ENCODE measurements at regions not wholly inside any gene's neighbourhood (a gene's known extent, or its start where the extent isn't known, plus 50 kb on each side); places are given as distances from the start of the nearest gene placed in this dataset.

DNA sequence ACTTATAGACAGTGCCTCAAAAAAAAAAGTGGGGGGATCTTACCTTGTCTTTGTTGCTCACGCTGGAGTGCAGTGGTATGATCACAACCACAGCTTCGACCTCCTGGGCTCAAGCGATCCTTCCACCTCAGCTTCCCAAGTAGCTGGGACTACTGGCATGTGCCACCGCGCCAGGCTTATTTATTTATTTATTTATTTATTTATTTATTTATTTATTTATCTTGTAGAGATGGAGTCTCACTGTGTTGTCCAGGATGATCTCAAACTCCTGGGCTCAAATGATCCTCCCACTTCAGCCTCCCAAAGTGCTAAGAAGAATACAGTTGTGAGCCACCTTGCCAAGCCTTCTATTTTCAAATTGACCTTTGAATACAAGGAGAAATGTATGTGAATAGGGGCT lies 553.0 kb upstream of the BTBD3 start:
- TF ChIP-seq, protein P1, sequence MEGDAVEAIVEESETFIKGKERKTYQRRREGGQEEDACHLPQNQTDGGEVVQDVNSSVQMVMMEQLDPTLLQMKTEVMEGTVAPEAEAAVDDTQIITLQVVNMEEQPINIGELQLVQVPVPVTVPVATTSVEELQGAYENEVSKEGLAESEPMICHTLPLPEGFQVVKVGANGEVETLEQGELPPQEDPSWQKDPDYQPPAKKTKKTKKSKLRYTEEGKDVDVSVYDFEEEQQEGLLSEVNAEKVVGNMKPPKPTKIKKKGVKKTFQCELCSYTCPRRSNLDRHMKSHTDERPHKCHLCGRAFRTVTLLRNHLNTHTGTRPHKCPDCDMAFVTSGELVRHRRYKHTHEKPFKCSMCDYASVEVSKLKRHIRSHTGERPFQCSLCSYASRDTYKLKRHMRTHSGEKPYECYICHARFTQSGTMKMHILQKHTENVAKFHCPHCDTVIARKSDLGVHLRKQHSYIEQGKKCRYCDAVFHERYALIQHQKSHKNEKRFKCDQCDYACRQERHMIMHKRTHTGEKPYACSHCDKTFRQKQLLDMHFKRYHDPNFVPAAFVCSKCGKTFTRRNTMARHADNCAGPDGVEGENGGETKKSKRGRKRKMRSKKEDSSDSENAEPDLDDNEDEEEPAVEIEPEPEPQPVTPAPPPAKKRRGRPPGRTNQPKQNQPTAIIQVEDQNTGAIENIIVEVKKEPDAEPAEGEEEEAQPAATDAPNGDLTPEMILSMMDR (IDR thresholded peaks at IDR 0.05; ENCODE audit: unreplicated experiment in 3 of 3) = no peak
- peaks cover 22% of the 10 kb centered on the region for H3K9me3 Mint-ChIP-seq
- no peaks in the 10 kb centered on the region for H3K4me1 Mint-ChIP-seq
- no peaks in the 10 kb centered on the region for H3K27me3 Mint-ChIP-seq (ENCODE audit: low read depth)
- H3K36me3 Mint-ChIP-seq (ENCODE audit: low read depth) = no peaks in the 10 kb centered on the region
- H3K27ac Mint-ChIP-seq = no peak overlapping the region
- no peak overlapping the region for H3K4me3 Mint-ChIP-seq

DNA sequence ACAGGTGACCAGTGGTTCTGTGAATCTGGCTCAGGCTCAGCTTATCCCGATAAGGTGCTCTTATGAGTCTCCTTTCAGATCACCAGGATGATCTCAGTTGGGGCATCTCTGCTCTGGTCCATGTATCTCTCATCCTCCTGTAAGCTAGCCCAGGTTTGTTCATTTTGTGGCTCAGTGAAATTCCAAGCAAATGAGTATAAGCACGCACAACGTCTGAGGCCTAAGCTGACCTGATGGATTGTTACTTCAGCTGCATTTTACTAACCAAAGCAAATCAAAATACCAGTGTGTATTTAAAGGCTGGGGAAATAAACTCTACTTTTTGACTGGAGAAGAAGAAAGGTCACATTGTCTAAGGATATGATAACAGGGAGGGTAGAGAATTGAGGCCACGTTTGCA lies 551.0 kb upstream of the BTBD3 start:
- Mint-ChIP-seq H3K36me3 (ENCODE audit: low read depth) (no peaks in the 10 kb centered on the region), H3K4me3 (no peak overlapping the region), H3K27ac (no peak overlapping the region), H3K4me1 (no peaks in the 10 kb centered on the region), H3K27me3 (ENCODE audit: low read depth) (no peaks in the 10 kb centered on the region), H3K9me3 (peaks cover 13% of the 10 kb centered on the region)
- TF ChIP-seq, protein P1 (IDR thresholded peaks at IDR 0.05; ENCODE audit: unreplicated experiment in 3 of 3) = no peak

DNA sequence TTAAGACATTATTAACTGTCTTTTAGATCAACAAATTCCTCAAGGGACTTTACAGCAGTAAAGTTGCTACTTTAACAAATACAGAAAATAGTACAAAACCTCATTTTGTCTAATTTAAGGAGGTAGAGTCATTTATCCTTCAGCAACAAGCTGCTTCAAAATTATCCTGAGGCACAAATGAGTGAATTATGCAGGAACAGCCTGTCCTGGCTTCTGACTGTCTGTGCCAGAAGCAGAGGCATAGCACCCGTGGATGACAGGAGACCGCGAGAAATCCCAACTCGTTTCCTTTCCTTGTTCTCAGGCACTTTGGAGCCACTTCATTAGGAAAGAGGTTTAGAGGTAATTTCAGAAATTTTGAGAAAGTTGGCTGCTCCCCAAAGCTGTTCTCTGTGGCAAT lies 549.2 kb upstream of the BTBD3 start:
- Mint-ChIP-seq H3K27ac (no peak overlapping the region), H3K36me3 (ENCODE audit: low read depth) (no peaks in the 10 kb centered on the region), H3K27me3 (ENCODE audit: low read depth) (no peaks in the 10 kb centered on the region), H3K4me3 (no peak overlapping the region), H3K4me1 (peaks cover 14% of the 10 kb centered on the region), H3K9me3 (peaks cover 3% of the 10 kb centered on the region)
- TF ChIP-seq, protein P1 (IDR thresholded peaks at IDR 0.05; ENCODE audit: unreplicated experiment in 3 of 3) = no peak

DNA sequence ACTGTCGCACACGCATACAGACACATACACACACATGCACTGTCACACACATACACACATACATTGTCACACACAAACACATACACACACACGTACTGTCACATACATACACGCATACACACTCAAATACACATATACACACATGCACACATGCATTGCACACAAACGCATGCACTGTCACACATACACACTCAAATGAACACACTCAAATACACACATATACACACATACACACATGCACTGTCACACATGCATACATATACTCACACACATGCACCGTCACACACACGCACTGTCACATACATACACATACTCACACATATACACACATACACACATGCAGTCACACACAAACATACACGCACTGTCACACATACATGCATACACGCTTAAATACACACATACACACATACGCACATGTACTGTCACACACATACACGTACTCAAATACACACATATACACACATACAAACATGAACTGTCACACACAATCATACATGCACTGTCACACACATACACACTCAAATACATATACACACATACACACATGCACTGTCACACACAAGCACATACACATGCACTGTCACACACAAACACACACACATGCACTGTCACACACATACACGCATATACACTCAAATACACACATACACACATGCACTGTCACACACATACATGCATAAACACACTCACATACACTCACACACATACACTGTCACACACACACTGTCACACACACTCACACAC lies 548.6 kb upstream of the BTBD3 start:
- H3K36me3 Mint-ChIP-seq (ENCODE audit: low read depth) = no peaks in the 10 kb centered on the region
- H3K9me3 Mint-ChIP-seq = no peaks in the 10 kb centered on the region
- H3K4me3 Mint-ChIP-seq = no peak overlapping the region
- H3K4me1 Mint-ChIP-seq = peaks cover 19% of the 10 kb centered on the region
- no peak overlapping the region for H3K27ac Mint-ChIP-seq
- no peaks in the 10 kb centered on the region for H3K27me3 Mint-ChIP-seq (ENCODE audit: low read depth)
- TF ChIP-seq, protein P1 (IDR thresholded peaks at IDR 0.05; ENCODE audit: unreplicated experiment in 3 of 3) = no peak

DNA sequence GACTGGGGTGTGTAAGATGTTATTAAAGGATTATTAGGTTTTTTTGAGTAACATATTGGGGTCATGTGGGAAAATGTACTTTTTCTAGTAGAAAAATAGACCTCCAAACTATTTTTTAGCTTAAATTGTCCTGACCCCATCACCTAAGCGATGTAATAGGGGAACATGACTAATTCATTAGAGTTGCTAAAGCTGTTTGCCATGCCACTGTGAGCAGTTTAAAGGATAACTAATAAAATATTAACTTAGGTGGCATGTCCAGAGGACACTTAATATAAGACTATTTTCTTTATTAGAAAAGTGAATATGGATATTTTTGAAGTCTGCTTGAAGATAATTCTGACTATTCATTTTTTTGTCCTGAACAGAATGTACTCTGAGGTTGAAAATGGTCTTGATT lies 545.9 kb upstream of the BTBD3 start:
- no peaks in the 10 kb centered on the region for H3K36me3 Mint-ChIP-seq (ENCODE audit: low read depth)
- peaks cover 28% of the 10 kb centered on the region for H3K4me1 Mint-ChIP-seq
- no peak overlapping the region for H3K27ac Mint-ChIP-seq
- no peaks in the 10 kb centered on the region for H3K9me3 Mint-ChIP-seq
- no peaks in the 10 kb centered on the region for H3K27me3 Mint-ChIP-seq (ENCODE audit: low read depth)
- H3K4me3 Mint-ChIP-seq = no peak overlapping the region
- TF ChIP-seq, protein P1 (IDR thresholded peaks at IDR 0.05; ENCODE audit: unreplicated experiment in 3 of 3) = no peak

Data from nephron (organoid).